ENCODE measurements at regions not wholly inside any gene's neighbourhood (a gene's known extent, or its start where the extent isn't known, plus 50 kb on each side); places are given as distances from the start of the nearest gene placed in this dataset.

- TF ChIP-seq POLR2AphosphoS5 (IDR thresholded peaks at IDR 0.05), result no peak
- no peak for TF ChIP-seq CTCF (IDR thresholded peaks at IDR 0.05)
- TF ChIP-seq POLR2A (IDR thresholded peaks at IDR 0.05), result no peak
Observed at GRCh38 chr13:88074794-88075510, 403.8 kb downstream of the SLITRK5 start.

Data from sigmoid colon (tissue), 4 donors.